ENCODE measurements at regions not wholly inside any gene's neighbourhood (a gene's known extent, or its start where the extent isn't known, plus 50 kb on each side); places are given as distances from the start of the nearest gene placed in this dataset.

GRCh38 chr4:159655547-159655946 lies 552.7 kb downstream of the RAPGEF2 start:
- DNase-seq (ENCODE audit: low spot score), result no peak
- in situ Hi-C loops (cut with MboI; ENCODE audit: low sequenced_read_pairs, unreplicated experiment), result no loop called here
- no peak for TF ChIP-seq CTCF (IDR thresholded peaks at IDR 0.05; ENCODE audit: borderline replicate concordance, control extremely low read depth, extremely low read depth, insufficient read depth, missing control alignments)

- TF ChIP-seq CTCF (IDR thresholded peaks at IDR 0.05; ENCODE audit: borderline replicate concordance, control extremely low read depth, extremely low read depth, insufficient read depth, missing control alignments), result no peak
- in situ Hi-C loops (cut with MboI; ENCODE audit: low sequenced_read_pairs, unreplicated experiment), result no loop called here
- no peak for DNase-seq (ENCODE audit: low spot score)
These were observed 566.2 kb downstream of the RAPGEF2 start for GRCh38 chr4:159669094-159669493.

- no peak for TF ChIP-seq CTCF (IDR thresholded peaks at IDR 0.05; ENCODE audit: borderline replicate concordance, control extremely low read depth, extremely low read depth, insufficient read depth, missing control alignments)
- in situ Hi-C loops (cut with MboI; ENCODE audit: low sequenced_read_pairs, unreplicated experiment), result no loop called here
- no peak for DNase-seq (ENCODE audit: low spot score)
These were observed 570.3 kb downstream of the RAPGEF2 start for GRCh38 chr4:159673221-159673620.

GRCh38 chr4:159674241-159674640 lies 571.4 kb downstream of the RAPGEF2 start:
- no peak for TF ChIP-seq CTCF (IDR thresholded peaks at IDR 0.05; ENCODE audit: borderline replicate concordance, control extremely low read depth, extremely low read depth, insufficient read depth, missing control alignments)
- in situ Hi-C loops (cut with MboI; ENCODE audit: low sequenced_read_pairs, unreplicated experiment), result no loop called here
- no peak for DNase-seq (ENCODE audit: low spot score)

- TF ChIP-seq CTCF (IDR thresholded peaks at IDR 0.05; ENCODE audit: borderline replicate concordance, control extremely low read depth, extremely low read depth, insufficient read depth, missing control alignments), result no peak
- in situ Hi-C loops (cut with MboI; ENCODE audit: low sequenced_read_pairs, unreplicated experiment), result no loop called here
- no peak for DNase-seq (ENCODE audit: low spot score)
These were observed 574.6 kb downstream of the RAPGEF2 start for GRCh38 chr4:159677521-159677920.

GRCh38 chr4:159682996-159683395 lies 580.1 kb downstream of the RAPGEF2 start:
- DNase-seq (ENCODE audit: low spot score), result no peak
- in situ Hi-C loops (cut with MboI; ENCODE audit: low sequenced_read_pairs, unreplicated experiment), result no loop called here
- TF ChIP-seq CTCF (IDR thresholded peaks at IDR 0.05; ENCODE audit: borderline replicate concordance, control extremely low read depth, extremely low read depth, insufficient read depth, missing control alignments), result no peak

- no peak for TF ChIP-seq CTCF (IDR thresholded peaks at IDR 0.05; ENCODE audit: borderline replicate concordance, control extremely low read depth, extremely low read depth, insufficient read depth, missing control alignments)
- in situ Hi-C loops (cut with MboI; ENCODE audit: low sequenced_read_pairs, unreplicated experiment), result no loop called here
- no peak for DNase-seq (ENCODE audit: low spot score)
These were observed 581.2 kb downstream of the RAPGEF2 start for GRCh38 chr4:159684061-159684460.

All from GM13976 (cell line).